Left ventricle myocardium inferior (tissue), 1 donor: ENCODE measurements at regions not wholly inside any gene's neighbourhood (a gene's known extent, or its start where the extent isn't known, plus 50 kb on each side); places are given as distances from the start of the nearest gene placed in this dataset.
A peak's percentile ranks its signal among the peaks of the same experiment; 100 is the strongest.

Experiments used
- DNase-seq: peaks from one replicate; pipeline ENCODE4 v3.0.0-alpha.2; 2020
- H3K27ac ChIP-seq: fragments of 200-600 bp; replicated peaks from 2 replicates; pipeline ENCODE4 v1.8.0; 2021
- H3K27me3 ChIP-seq: fragments of 200-600 bp; 2 replicates; pipeline ENCODE4 v1.8.0; 2021; ENCODE audit warnings: low read depth
- H3K36me3 ChIP-seq: fragments of 200-600 bp; 2 replicates; pipeline ENCODE4 v1.8.0; 2021
- H3K4me1 ChIP-seq: fragments of 200-600 bp; 2 replicates; pipeline ENCODE4 v1.8.0; 2021
- H3K4me3 ChIP-seq: fragments of 200-600 bp; 2 replicates; pipeline ENCODE4 v1.8.0; 2021; ENCODE audit warnings: mild to moderate bottlenecking, moderate library complexity
- H3K9me3 ChIP-seq: fragments of 200-600 bp; replicated peaks from 2 replicates; pipeline ENCODE4 v1.8.0; 2021
- CTCF ChIP-seq: fragments of 200-600 bp; IDR thresholded peaks from 2 replicates; pipeline ENCODE4 v1.8.0; 2021; ENCODE audit warnings: antibody characterized with exemption, mild to moderate bottlenecking, borderline replicate concordance
- intact Hi-C: fragments of 100-400 bp; cut with micrococcal nuclease; formaldehyde crosslinking; loops from one replicate; pipeline ENCODE4 v1.11.0; 2022
- donor health status: DM: no; HTN: yes; CAD: no; lungs with severe emphysema.

GRCh38 chr9:107759009-107759822 is 269.6 kb upstream of the KLF4 start:
- DNase-seq, result no peak
- Histone ChIP-seq H3K27ac (peak overlapping the region; percentile 73), H3K4me1 (peaks cover 9% of the 10 kb centered on the region), H3K4me3 (no peak overlapping the region), H3K27me3 (no peaks in the 10 kb centered on the region), H3K9me3 (peaks cover 5% of the 10 kb centered on the region), H3K36me3 (no peaks in the 10 kb centered on the region)
- intact Hi-C loops, result no loop called here
- TF ChIP-seq CTCF, result no peak

- H3K27ac ChIP-seq, result no peak overlapping the region
- H3K36me3 ChIP-seq, result no peaks in the 10 kb centered on the region
- DNase-seq, result no peak
- no peak for TF ChIP-seq CTCF
- peaks cover 19% of the 10 kb centered on the region for H3K4me1 ChIP-seq
- no peak overlapping the region for H3K4me3 ChIP-seq
- intact Hi-C loops, result no loop called here
- no peaks in the 10 kb centered on the region for H3K27me3 ChIP-seq
- no peaks in the 10 kb centered on the region for H3K9me3 ChIP-seq
These were observed 266.5 kb upstream of the KLF4 start for GRCh38 chr9:107756091-107756490.

GRCh38 chr9:107755246-107755645 is 265.7 kb upstream of the KLF4 start:
- TF ChIP-seq CTCF, result no peak
- H3K4me3 ChIP-seq, result no peak overlapping the region
- H3K27ac ChIP-seq, result no peak overlapping the region
- intact Hi-C loops, result no loop called here
- DNase-seq, result no peak
- no peaks in the 10 kb centered on the region for H3K9me3 ChIP-seq
- H3K4me1 ChIP-seq, result peaks cover 19% of the 10 kb centered on the region
- no peaks in the 10 kb centered on the region for H3K27me3 ChIP-seq
- no peaks in the 10 kb centered on the region for H3K36me3 ChIP-seq

- intact Hi-C loops, result loop anchor here (5.0 kb wide), 1 partner anchor 114 kb away; no protein-coding TSS in a partner anchor
- H3K27ac ChIP-seq, result peak overlapping the region; percentile 82
- no peak overlapping the region for H3K4me3 ChIP-seq
- H3K36me3 ChIP-seq, result no peaks in the 10 kb centered on the region
- no peak for TF ChIP-seq CTCF
- no peaks in the 10 kb centered on the region for H3K27me3 ChIP-seq
- H3K4me1 ChIP-seq, result peaks cover 43% of the 10 kb centered on the region
- no peak for DNase-seq
- no peaks in the 10 kb centered on the region for H3K9me3 ChIP-seq
These were observed 262.1 kb upstream of the KLF4 start for GRCh38 chr9:107751567-107752210.

GRCh38 chr9:107750741-107751566 is 261.4 kb upstream of the KLF4 start:
- DNase-seq, result peak; percentile 82
- intact Hi-C loops, result loop anchor here (5.0 kb wide), 1 partner anchor 114 kb away; no protein-coding TSS in a partner anchor
- H3K27ac ChIP-seq, result peak overlapping the region; percentile 82
- TF ChIP-seq CTCF, result no peak
- no peaks in the 10 kb centered on the region for H3K36me3 ChIP-seq
- peaks cover 43% of the 10 kb centered on the region for H3K4me1 ChIP-seq
- H3K9me3 ChIP-seq, result no peaks in the 10 kb centered on the region
- no peaks in the 10 kb centered on the region for H3K27me3 ChIP-seq
- H3K4me3 ChIP-seq, result no peak overlapping the region
